22Rv1 (cell line): ENCODE measurements at regions not wholly inside any gene's neighbourhood (a gene's known extent, or its start where the extent isn't known, plus 50 kb on each side); places are given as distances from the start of the nearest gene placed in this dataset.

Source experiments
- H3K27ac ChIP-seq: fragments of 450-650 bp; 2 replicates; pipeline ENCODE4 v1.5.1; 2017
- CTCF ChIP-seq: fragments of 450-650 bp; IDR thresholded peaks from 2 replicates; pipeline ENCODE4 v1.5.1; 2017; ENCODE audit warnings: mild to moderate bottlenecking
- ZFX ChIP-seq: fragments of 450-650 bp; IDR thresholded peaks from 2 replicates; pipeline ENCODE4 v1.6.1; 2017; ENCODE audit warnings: antibody characterized with exemption, borderline replicate concordance

- no peak for TF ChIP-seq CTCF
- no peak for TF ChIP-seq ZFX
- H3K27ac ChIP-seq, result no peak overlapping the region
These were observed 87.9 kb downstream of the DAD1 start for GRCh38 chr14:22500954-22501726.

- H3K27ac ChIP-seq, result no peak overlapping the region
- TF ChIP-seq CTCF, result no peak
- TF ChIP-seq ZFX, result no peak
These were observed 88.5 kb downstream of the DAD1 start for GRCh38 chr14:22500525-22500924.

- TF ChIP-seq ZFX, result no peak
- TF ChIP-seq CTCF, result no peak
- H3K27ac ChIP-seq, result no peak overlapping the region
These were observed 91.3 kb downstream of the DAD1 start for GRCh38 chr14:22497671-22498093.

GRCh38 chr14:22497144-22497423, 91.9 kb downstream of the DAD1 start:
- no peak overlapping the region for H3K27ac ChIP-seq

GRCh38 chr14:22494486-22495135, 94.4 kb downstream of the DAD1 start:
- no peak overlapping the region for H3K27ac ChIP-seq
- TF ChIP-seq CTCF, result no peak
- no peak for TF ChIP-seq ZFX

More at GRCh38 chr14:22497144-22497423, 91.9 kb downstream of the DAD1 start:
- TF ChIP-seq ZFX (no peak), CTCF (no peak)

GRCh38 chr14:22493753-22494152, 95.3 kb downstream of the DAD1 start:
- TF ChIP-seq ZFX, result no peak
- TF ChIP-seq CTCF, result no peak
- no peak overlapping the region for H3K27ac ChIP-seq

- TF ChIP-seq CTCF, result no peak
- TF ChIP-seq ZFX, result no peak
- no peak overlapping the region for H3K27ac ChIP-seq
These were observed 96.1 kb downstream of the DAD1 start for GRCh38 chr14:22492622-22493542.
